ENCODE measurements at regions not wholly inside any gene's neighbourhood (a gene's known extent, or its start where the extent isn't known, plus 50 kb on each side); places are given as distances from the start of the nearest gene placed in this dataset.

GRCh38 chr3:165899066-165899465 is 61.8 kb upstream of the BCHE start:
- DNase-seq (ENCODE audit: low read depth): no peak

DNA sequence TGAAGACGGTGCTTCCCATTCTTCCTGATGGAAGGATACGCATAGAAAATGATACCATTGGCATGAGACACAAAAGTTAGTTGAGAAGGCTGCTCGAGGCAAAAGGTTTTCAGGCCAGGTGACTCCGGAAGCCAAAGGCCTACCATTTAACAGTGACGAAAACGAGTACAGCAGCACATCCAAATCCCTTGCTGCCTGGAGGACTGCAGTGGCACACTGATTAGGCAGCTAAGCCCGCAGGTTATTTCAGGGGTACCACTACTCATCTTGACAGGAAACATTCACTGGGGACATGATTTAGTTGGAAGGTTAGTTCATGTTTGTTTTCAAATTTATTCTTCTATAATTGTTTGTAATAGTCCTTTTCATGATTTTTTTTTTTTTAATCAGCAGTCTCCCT is 59.9 kb upstream of the BCHE start:
- no peak for DNase-seq (ENCODE audit: low read depth)

DNA sequence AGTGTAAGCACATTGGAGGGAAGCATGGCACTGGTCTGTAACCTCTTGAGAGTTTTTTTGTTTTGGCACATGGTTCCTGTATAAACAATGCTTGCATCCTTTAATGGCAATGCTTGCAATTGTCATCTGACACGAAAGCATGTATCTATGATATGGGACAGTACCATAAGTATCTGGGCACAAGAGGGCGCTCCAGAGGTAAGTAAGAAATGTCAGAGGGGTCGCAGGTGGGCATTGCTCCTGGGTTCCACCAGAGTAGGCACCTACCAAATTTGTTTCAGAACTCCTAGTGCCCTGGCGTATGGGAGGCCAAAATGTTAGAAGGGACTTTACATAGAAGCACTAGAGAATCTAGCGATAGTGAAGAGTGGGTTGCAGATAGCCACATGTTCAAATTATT is 58.7 kb upstream of the BCHE start:
- DNase-seq (ENCODE audit: low read depth): no peak

- no peak for DNase-seq (ENCODE audit: low read depth)
Observed at GRCh38 chr3:165892565-165892964, 55.3 kb upstream of the BCHE start.

Measured in CMK (cell line).